Neural progenitor cell (in vitro differentiated cells): ENCODE measurements at regions not wholly inside any gene's neighbourhood (a gene's known extent, or its start where the extent isn't known, plus 50 kb on each side); places are given as distances from the start of the nearest gene placed in this dataset.
"Not testable (repeated sequence)": the region's sequence is repeated elsewhere in the genome, so short reads cannot be mapped to it uniquely, and the experiment has no call there.

Source experiments
- DNase-seq: peaks from one replicate; pipeline ENCODE4 v3.0.0-alpha.2; 2016; ENCODE audit warnings: low spot score
- H2AFZ ChIP-seq: fragments of 200-600 bp; sonication (generic); replicated peaks from 2 replicates; pipeline ENCODE4 v1.6.1; 2016; ENCODE audit warnings: antibody characterized with exemption
- H3F3A ChIP-seq: fragments of 200-600 bp; sonication (generic); 2 replicates; pipeline ENCODE4 v1.6.1; 2016; ENCODE audit warnings: antibody characterized with exemption, low read depth
- H3K27ac ChIP-seq: fragments of 200-600 bp; sonication (generic); 2 replicates; pipeline ENCODE4 v1.5.1; 2016; ENCODE audit warnings: mild to moderate bottlenecking
- H3K27me3 ChIP-seq: fragments of 200-600 bp; sonication (generic); 2 replicates; pipeline ENCODE4 v1.6.1; 2016; ENCODE audit warnings: mild to moderate bottlenecking, moderate library complexity
- H3K36me3 ChIP-seq: fragments of 200-600 bp; sonication (generic); 2 replicates; pipeline ENCODE4 v1.5.1; 2016
- H3K4me1 ChIP-seq: fragments of 200-600 bp; sonication (generic); 2 replicates; pipeline ENCODE4 v1.6.1; 2016; ENCODE audit warnings: mixed run types
- H3K4me2 ChIP-seq: fragments of 200-600 bp; sonication (generic); 2 replicates; pipeline ENCODE4 v1.6.1; 2016
- H3K4me3 ChIP-seq: fragments of 200-600 bp; sonication (generic); 2 replicates; pipeline ENCODE4 v1.5.1; 2016
- H3K79me2 ChIP-seq: fragments of 200-600 bp; sonication (generic); 2 replicates; pipeline ENCODE4 v1.6.1; 2016; ENCODE audit warnings: low read depth
- H3K9ac ChIP-seq: fragments of 200-600 bp; sonication (generic); 2 replicates; pipeline ENCODE4 v1.6.1; 2016
- H3K9me3 ChIP-seq: fragments of 200-600 bp; sonication (generic); 2 replicates; pipeline ENCODE4 v1.5.1; 2016; ENCODE audit warnings: low read depth
- H4K20me1 ChIP-seq: fragments of 200-600 bp; sonication (generic); 2 replicates; pipeline ENCODE4 v1.6.1; 2016; ENCODE audit warnings: low read depth
- H3K27ac Mint-ChIP-seq: 3 replicates; pipeline ENCODE4 v1.8.0; 2021; ENCODE audit warnings: mixed read lengths
- H3K27me3 Mint-ChIP-seq: 2 replicates; pipeline ENCODE4 v1.8.0; 2022; ENCODE audit warnings: low read depth, mild to moderate bottlenecking, inconsistent platforms, moderate library complexity, mixed read lengths; ENCODE audit not compliant: insufficient read depth
- H3K36me3 Mint-ChIP-seq: 3 replicates; pipeline ENCODE4 v1.8.0; 2021; ENCODE audit warnings: mixed read lengths
- H3K4me1 Mint-ChIP-seq: 3 replicates; pipeline ENCODE4 v1.8.0; 2021; ENCODE audit warnings: mixed read lengths
- H3K4me3 Mint-ChIP-seq: 3 replicates; pipeline ENCODE4 v1.8.0; 2021; ENCODE audit warnings: mild to moderate bottlenecking, moderate library complexity, mixed read lengths
- H3K9me3 Mint-ChIP-seq: 3 replicates; pipeline ENCODE4 v1.8.0; 2020; ENCODE audit warnings: mixed read lengths
- CTCF ChIP-seq: fragments of 200-600 bp; sonication (generic); IDR thresholded peaks from 2 replicates; pipeline ENCODE4 v1.5.1; 2017; ENCODE audit warnings: antibody characterized with exemption, mild to moderate bottlenecking
- EZH2 ChIP-seq: fragments of 200-600 bp; sonication (generic); IDR thresholded peaks from 2 replicates; pipeline ENCODE4 v1.6.1; 2017; ENCODE audit warnings: antibody characterized with exemption, mild to moderate bottlenecking, moderate library complexity
- EZH2phosphoT487 ChIP-seq: fragments of 200-600 bp; sonication (generic); IDR thresholded peaks from 2 replicates; pipeline ENCODE4 v1.6.1; 2017; ENCODE audit warnings: antibody characterized with exemption

GRCh38 chr2:39834426-39834825, 55.4 kb upstream of the THUMPD2 start:
- Mint-ChIP-seq H3K4me3 (no peak overlapping the region), H3K27ac (no peak overlapping the region), H3K9me3 (peaks cover 28% of the 10 kb centered on the region), H3K27me3 (peaks cover 7% of the 10 kb centered on the region), H3K36me3 (peaks cover 4% of the 10 kb centered on the region), H3K4me1 (peaks cover 4% of the 10 kb centered on the region)
- H3K27ac ChIP-seq, result no peak overlapping the region
- no peaks in the 10 kb centered on the region for H3K4me1 ChIP-seq
- H4K20me1 ChIP-seq, result no peaks in the 10 kb centered on the region
- no peak overlapping the region for H3K4me3 ChIP-seq
- no peak overlapping the region for H3K4me2 ChIP-seq
- no peaks in the 10 kb centered on the region for H3K36me3 ChIP-seq
- TF ChIP-seq CTCF (no peak), EZH2phosphoT487 (no peak), EZH2 (no peak)
- no peak overlapping the region for H3K9ac ChIP-seq
- no peak overlapping the region for H2AFZ ChIP-seq
- H3F3A ChIP-seq, result no peaks in the 10 kb centered on the region
- no peaks in the 10 kb centered on the region for H3K9me3 ChIP-seq
- no peak for DNase-seq
- H3K27me3 ChIP-seq, result no peaks in the 10 kb centered on the region
- no peaks in the 10 kb centered on the region for H3K79me2 ChIP-seq

GRCh38 chr2:39830610-39831009, 51.6 kb upstream of the THUMPD2 start:
- not testable (repeated sequence) for H3K9me3 ChIP-seq, H3K36me3 ChIP-seq, H3F3A ChIP-seq, H3K27ac ChIP-seq, H3K79me2 ChIP-seq, H3K27ac Mint-ChIP-seq, H4K20me1 ChIP-seq, H3K4me1 Mint-ChIP-seq, H3K4me2 ChIP-seq, H3K4me3 Mint-ChIP-seq, H3K4me1 ChIP-seq, H3K4me3 ChIP-seq, H3K9ac ChIP-seq, H3K27me3 Mint-ChIP-seq, H3K27me3 ChIP-seq, H3K36me3 Mint-ChIP-seq
- H2AFZ ChIP-seq, result peak overlapping the region; percentile 32
- peak; percentile 26 for DNase-seq
- peaks cover 14% of the 10 kb centered on the region for H3K9me3 Mint-ChIP-seq
